CD4-positive, alpha-beta T cell (primary cell): ENCODE measurements at regions not wholly inside any gene's neighbourhood (a gene's known extent, or its start where the extent isn't known, plus 50 kb on each side); places are given as distances from the start of the nearest gene placed in this dataset.

ENCODE experiments used
- ATAC-seq: fragments of 200-7000 bp; cut with Tn5 transposase; one replicate; pipeline ENCODE4 v1.10.0; 2022; ENCODE audit warnings: mild to moderate bottlenecking; ENCODE audit not compliant: poor library complexity
- CTCF ChIA-PET: fragments of 350-600 bp; sonication (Branson Sonifier 250); formaldehyde crosslinking; loops from one replicate; lab custom pipeline; 2021; ENCODE audit warnings: antibody characterized with exemption, inconsistent platforms; lab: Charles Lee
- POLR2A ChIA-PET: fragments of 350-600 bp; sonication (Branson Sonifier 250); formaldehyde crosslinking; loops from one replicate; lab custom pipeline; 2021; ENCODE audit warnings: antibody characterized with exemption, inconsistent platforms; lab: Charles Lee
- DNase-seq, 14 experiments: peaks; one replicate each; pipeline ENCODE4 v3.0.0-alpha.2; 2013 to 2020; ENCODE audit warnings: mixed read lengths in 2 of 14
- H3K27ac ChIP-seq, 2 donors: one replicate each; pipeline versions ENCODE4 v1.5.1 to v1.7.0; 2013; ENCODE audit warnings: low read length in 2 of 2, low read depth in 1 of 2, mild to moderate bottlenecking in 1 of 2
- H3K27me3 ChIP-seq, 2 experiments: 1 replicate in 1 of 2; 2 replicates in 1 of 2; pipeline versions ENCODE4 v1.6.1 to v1.7.0; 2013; ENCODE audit warnings: low read length in 2 of 2, control low read depth in 1 of 2, mild to moderate bottlenecking in 1 of 2, moderate library complexity in 1 of 2; ENCODE audit not compliant: insufficient read depth in 2 of 2, control insufficient read depth in 1 of 2
- H3K36me3 ChIP-seq: one replicate; pipeline ENCODE4 v1.6.1; 2013; ENCODE audit warnings: low read length, control low read depth; ENCODE audit not compliant: insufficient read depth
- H3K4me1 ChIP-seq: one replicate; pipeline ENCODE4 v1.6.1; 2013; ENCODE audit warnings: low read length, control low read depth; ENCODE audit not compliant: insufficient read depth
- H3K4me3 ChIP-seq: one replicate; pipeline ENCODE4 v1.5.1; 2013; ENCODE audit warnings: mild to moderate bottlenecking, low read length, moderate library complexity
- H3K9me3 ChIP-seq, 2 experiments: 1 replicate in 1 of 2; 2 replicates in 1 of 2; pipeline versions ENCODE4 v1.6.1 to v1.7.0; 2013; ENCODE audit warnings: low read length in 2 of 2, mild to moderate bottlenecking in 2 of 2, control low read depth in 1 of 2, moderate library complexity in 1 of 2; ENCODE audit not compliant: control insufficient read depth in 1 of 2, insufficient read depth in 1 of 2
- H3K27ac Mint-ChIP-seq: one replicate; pipeline ENCODE4 v1.8.0; 2020; ENCODE audit warnings: mixed read lengths
- H3K27me3 Mint-ChIP-seq: one replicate; pipeline ENCODE4 v1.8.0; 2021; ENCODE audit warnings: mixed read lengths
- H3K36me3 Mint-ChIP-seq: one replicate; pipeline ENCODE4 v1.8.0; 2021; ENCODE audit warnings: low read depth, mixed read lengths
- H3K4me1 Mint-ChIP-seq: one replicate; pipeline ENCODE4 v1.8.0; 2021; ENCODE audit warnings: low read depth, mixed read lengths
- H3K4me3 Mint-ChIP-seq: one replicate; pipeline ENCODE4 v1.8.0; 2020; ENCODE audit warnings: mild to moderate bottlenecking, mixed read lengths
- H3K9me3 Mint-ChIP-seq: one replicate; pipeline ENCODE4 v1.8.0; 2020; ENCODE audit warnings: mixed read lengths
- intact Hi-C, 2 experiments: fragments of 100-400 bp; cut with DNase I in 1 of 2; cut with micrococcal nuclease in 1 of 2; formaldehyde crosslinking; loops; one replicate each; pipeline versions ENCODE4 v1.15.1 to v1.9.0; 2023 to 2025; cut with DNase I, micrococcal nuclease
- TF ChIP-seq, protein P1 (sequence below): fragments of 200-600 bp; IDR thresholded peaks from one replicate; pipeline ENCODE4 v1.8.0; 2022; ENCODE audit warnings: antibody characterized with exemption, mild to moderate bottlenecking

DNA sequence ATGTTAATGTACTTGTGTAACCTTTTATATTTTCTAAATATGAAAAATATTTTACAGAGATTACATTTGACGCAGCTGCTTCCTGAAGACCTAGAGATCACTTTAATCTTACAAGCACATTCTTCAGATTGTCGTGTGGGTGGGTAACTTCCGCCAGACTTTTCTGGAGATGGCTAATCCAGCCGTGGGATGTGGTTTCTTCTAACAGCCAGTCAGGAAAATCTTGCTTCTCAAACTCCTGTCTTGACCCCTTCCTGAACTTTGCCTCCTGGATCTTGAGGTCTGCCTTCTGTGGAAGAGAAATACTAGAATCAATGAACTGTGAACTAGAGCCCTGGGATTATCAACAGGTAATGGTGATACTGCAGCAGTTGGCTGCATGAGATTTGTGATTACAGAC lies 401.6 kb upstream of the TNP1 start:
- H3K27ac ChIP-seq, result no peak overlapping the region
- H3K36me3 Mint-ChIP-seq, result no peaks in the 10 kb centered on the region
- intact Hi-C loops, result no loop called here
- no peaks in the 10 kb centered on the region for H3K36me3 ChIP-seq
- H3K4me3 Mint-ChIP-seq, result no peak overlapping the region
- H3K27ac Mint-ChIP-seq, result no peak overlapping the region
- no peak overlapping the region for H3K4me3 ChIP-seq
- no peaks in the 10 kb centered on the region for H3K4me1 ChIP-seq
- ATAC-seq (no peak), DNase-seq (no peak)
- H3K27me3 ChIP-seq, result no peaks in the 10 kb centered on the region
- ChIA-PET POLR2A (no interaction called here), CTCF (no interaction called here)
- TF ChIP-seq, protein P1, sequence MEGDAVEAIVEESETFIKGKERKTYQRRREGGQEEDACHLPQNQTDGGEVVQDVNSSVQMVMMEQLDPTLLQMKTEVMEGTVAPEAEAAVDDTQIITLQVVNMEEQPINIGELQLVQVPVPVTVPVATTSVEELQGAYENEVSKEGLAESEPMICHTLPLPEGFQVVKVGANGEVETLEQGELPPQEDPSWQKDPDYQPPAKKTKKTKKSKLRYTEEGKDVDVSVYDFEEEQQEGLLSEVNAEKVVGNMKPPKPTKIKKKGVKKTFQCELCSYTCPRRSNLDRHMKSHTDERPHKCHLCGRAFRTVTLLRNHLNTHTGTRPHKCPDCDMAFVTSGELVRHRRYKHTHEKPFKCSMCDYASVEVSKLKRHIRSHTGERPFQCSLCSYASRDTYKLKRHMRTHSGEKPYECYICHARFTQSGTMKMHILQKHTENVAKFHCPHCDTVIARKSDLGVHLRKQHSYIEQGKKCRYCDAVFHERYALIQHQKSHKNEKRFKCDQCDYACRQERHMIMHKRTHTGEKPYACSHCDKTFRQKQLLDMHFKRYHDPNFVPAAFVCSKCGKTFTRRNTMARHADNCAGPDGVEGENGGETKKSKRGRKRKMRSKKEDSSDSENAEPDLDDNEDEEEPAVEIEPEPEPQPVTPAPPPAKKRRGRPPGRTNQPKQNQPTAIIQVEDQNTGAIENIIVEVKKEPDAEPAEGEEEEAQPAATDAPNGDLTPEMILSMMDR, result no peak
- H3K27me3 Mint-ChIP-seq, result no peaks in the 10 kb centered on the region
- H3K9me3 ChIP-seq, result no peaks in the 10 kb centered on the region
- H3K9me3 Mint-ChIP-seq, result no peaks in the 10 kb centered on the region
- H3K4me1 Mint-ChIP-seq, result no peaks in the 10 kb centered on the region

DNA sequence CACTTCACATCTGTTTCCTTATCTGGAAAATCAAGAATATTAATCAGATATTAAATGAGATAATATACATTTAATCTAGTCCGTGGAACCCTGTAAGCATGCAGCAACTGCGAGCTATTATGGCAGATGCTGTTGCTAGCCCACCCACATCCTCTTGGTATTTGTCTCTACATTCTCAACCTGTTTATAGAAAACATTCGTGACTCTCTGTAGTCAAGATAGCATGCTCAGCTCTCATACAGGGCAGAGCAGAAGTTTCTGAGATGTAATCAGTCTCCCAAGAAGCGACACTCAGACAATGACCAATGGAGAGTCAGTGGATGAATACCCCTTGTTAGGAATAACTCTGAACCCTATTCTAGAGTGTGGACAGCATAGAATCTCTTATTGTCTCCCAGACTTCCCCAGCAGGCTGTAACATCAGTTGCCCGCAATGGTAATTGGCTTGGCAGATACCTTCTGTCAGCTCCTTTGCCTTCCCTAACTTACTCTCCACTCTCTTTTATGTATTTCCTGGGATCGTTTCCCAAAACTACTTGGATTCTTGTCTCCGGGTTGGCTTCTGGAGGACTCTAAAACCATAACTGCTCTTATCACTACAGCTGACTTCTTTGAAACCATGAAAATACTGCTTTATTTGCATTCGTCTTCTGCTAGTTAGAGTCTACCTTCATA lies 400.7 kb upstream of the TNP1 start:
- H3K27me3 ChIP-seq, result no peaks in the 10 kb centered on the region
- Mint-ChIP-seq H3K27me3 (no peaks in the 10 kb centered on the region), H3K9me3 (no peaks in the 10 kb centered on the region), H3K4me1 (no peaks in the 10 kb centered on the region), H3K4me3 (no peak overlapping the region), H3K36me3 (no peaks in the 10 kb centered on the region), H3K27ac (no peak overlapping the region)
- TF ChIP-seq, protein P1, result no peak
- intact Hi-C loops, result no loop called here
- no peak overlapping the region for H3K4me3 ChIP-seq
- no peaks in the 10 kb centered on the region for H3K9me3 ChIP-seq
- POLR2A ChIA-PET, result no interaction called here
- no peak overlapping the region for H3K27ac ChIP-seq
- H3K36me3 ChIP-seq, result no peaks in the 10 kb centered on the region
- CTCF ChIA-PET, result no interaction called here
- DNase-seq (no peak), ATAC-seq (no peak)
- no peaks in the 10 kb centered on the region for H3K4me1 ChIP-seq

DNA sequence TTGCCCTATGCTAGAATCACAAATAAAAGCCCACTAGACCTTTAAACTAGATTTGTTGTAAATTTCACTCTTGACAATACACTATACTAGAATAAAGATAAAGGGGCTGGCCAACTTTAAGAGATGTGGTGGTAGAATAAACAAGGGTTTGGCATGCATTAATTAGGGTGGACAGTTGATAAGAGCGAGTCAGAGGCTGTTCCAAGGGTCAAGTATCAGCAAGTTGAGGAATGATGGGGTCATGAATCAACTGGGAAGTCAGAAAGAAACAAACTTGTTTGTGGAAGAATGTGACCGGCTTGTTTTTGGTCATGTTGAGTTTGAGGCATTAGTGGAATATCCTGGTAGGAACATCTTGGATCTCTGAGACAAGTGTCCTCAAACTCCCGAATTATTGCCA lies 398.3 kb upstream of the TNP1 start:
- H3K4me3 Mint-ChIP-seq, result no peak overlapping the region
- TF ChIP-seq, protein P1, result no peak
- ATAC-seq, result no peak
- no peak overlapping the region for H3K27ac Mint-ChIP-seq
- DNase-seq, result no peak
- no peak overlapping the region for H3K27ac ChIP-seq
- peaks cover 0 to 4% of the 10 kb centered on the region in 2 experiments for H3K27me3 ChIP-seq
- no peaks in the 10 kb centered on the region for H3K9me3 Mint-ChIP-seq
- ChIA-PET CTCF (no interaction called here), POLR2A (no interaction called here)
- H3K4me1 ChIP-seq, result no peaks in the 10 kb centered on the region
- no peaks in the 10 kb centered on the region for H3K36me3 ChIP-seq
- H3K4me3 ChIP-seq, result no peak overlapping the region
- no peaks in the 10 kb centered on the region for H3K36me3 Mint-ChIP-seq
- intact Hi-C loops, result no loop called here
- H3K9me3 ChIP-seq, result no peaks in the 10 kb centered on the region
- no peaks in the 10 kb centered on the region for H3K27me3 Mint-ChIP-seq
- no peaks in the 10 kb centered on the region for H3K4me1 Mint-ChIP-seq
